ENCODE measurements at regions not wholly inside any gene's neighbourhood (a gene's known extent, or its start where the extent isn't known, plus 50 kb on each side); places are given as distances from the start of the nearest gene placed in this dataset.
A peak's percentile ranks its signal among the peaks of the same experiment; 100 is the strongest.

DNA sequence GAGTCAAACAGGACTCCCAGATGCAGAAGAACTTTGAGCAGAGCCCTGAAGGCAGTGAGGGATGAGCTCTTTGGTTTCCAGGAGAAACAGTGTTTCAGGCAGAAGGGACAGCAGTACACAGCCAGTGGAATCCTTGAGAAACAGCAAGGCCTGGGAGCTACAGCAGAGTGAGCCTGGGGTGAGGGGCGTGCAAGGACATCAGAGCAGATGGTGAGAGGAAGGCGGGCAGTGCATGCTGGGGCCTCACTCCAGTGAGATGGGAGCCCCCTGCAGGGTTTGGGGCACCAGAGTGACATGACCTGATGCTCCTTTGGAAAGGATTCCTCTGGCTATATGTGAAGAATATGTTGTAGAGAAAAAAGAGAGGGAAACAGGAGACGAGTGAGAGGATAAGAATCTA is 98.1 kb upstream of the EGFL6 start:
- CTCF ChIA-PET = interaction anchor here (0.7 to 1.7 kb wide), 2 partner anchors 17 to 576 kb away, joined by 3 to 4 read pairs; no protein-coding TSS in a partner anchor
- WGBS (ENCODE audit: low lambda C conversion rate) = 86% methylated on average over 3 of the region's 3 CpGs

DNA sequence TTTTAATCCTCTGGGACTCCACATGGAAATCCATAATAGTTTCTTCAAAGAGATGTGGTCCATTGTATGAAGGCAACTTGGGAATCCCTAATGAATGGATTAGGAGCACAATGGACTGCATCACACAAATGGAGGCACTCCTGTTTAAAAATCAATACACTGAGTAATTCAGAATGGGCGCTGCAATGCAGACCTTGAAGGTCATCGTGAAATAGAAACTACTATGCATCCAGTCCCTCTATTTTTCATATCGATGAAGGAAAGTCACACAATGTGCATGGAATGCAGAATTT is 98.8 kb upstream of the EGFL6 start:
- Histone ChIP-seq H3K79me2 (ENCODE audit: insufficient read depth) (no peaks in the 10 kb centered on the region), H3K9me2 (no peaks in the 10 kb centered on the region), H3K4me3 (ENCODE audit: low read depth in 2 of 2, low read length in 1 of 2) (no peak overlapping the region), H3K4me1 (ENCODE audit: control insufficient read depth in 1 of 2, insufficient read depth in 2 of 2, low read depth in 1 of 2, low read length in 1 of 2) (peaks cover 0 to 6% of the 10 kb centered on the region in 2 experiments; a peak in 3 of 4 replicates), H3K9ac (no peak overlapping the region), H3K4me2 (0 out of 2 replicates have a peak overlapping the region, but pooled peaks have one; percentile 23), H4K20me1 (ENCODE audit: insufficient read depth) (no peaks in the 10 kb centered on the region), H3K36me3 (replicated peaks in 1 of 2; ENCODE audit: control insufficient read depth in 1 of 2, insufficient read depth in 2 of 2, low read length in 1 of 2) (no peaks in the 10 kb centered on the region), H3K9me3 (no peaks in the 10 kb centered on the region), H3K27me3 (ENCODE audit: insufficient read depth) (no peaks in the 10 kb centered on the region), H3K27ac (ENCODE audit: low read depth in 2 of 2, low read length in 1 of 2) (peak overlapping the region; percentile 68 to 85; a peak in 3 of 4 replicates), H2AFZ (ENCODE audit: low read depth) (no peak overlapping the region), H3F3A (replicated peaks; ENCODE audit: insufficient read depth) (peaks cover 12% of the 10 kb centered on the region)
- no peak for DNase-seq
- 70% methylated on average over 3 of the region's 3 CpGs for WGBS (ENCODE audit: low lambda C conversion rate)
- TF ChIP-seq SMC3 (IDR thresholded peaks at IDR 0.05; ENCODE audit: low read depth, low read length) = no peak
- TF ChIP-seq YY1 (IDR thresholded peaks at IDR 0.05; ENCODE audit: low read depth) = 0 out of 2 replicates have a peak, but pooled peaks have one; percentile 16
- ChIA-PET CTCF (interaction anchor here (1.7 kb wide), 1 partner anchor 17 kb away, joined by 4 read pairs; no protein-coding TSS in a partner anchor), POLR2A (no interaction called here)

More for the DNA sequence above, 98.1 kb upstream of the EGFL6 start:
- no peaks in the 10 kb centered on the region for H4K20me1 ChIP-seq (ENCODE audit: insufficient read depth)
- H3K27ac ChIP-seq (ENCODE audit: low read depth in 2 of 2, low read length in 1 of 2) = peak overlapping the region; percentile 68 to 85; a peak in 3 of 4 replicates
- no peak for DNase-seq
- H3K4me3 ChIP-seq (ENCODE audit: low read depth in 2 of 2, low read length in 1 of 2) = no peak overlapping the region
- H3K9ac ChIP-seq = no peak overlapping the region
- no peaks in the 10 kb centered on the region for H3K36me3 ChIP-seq (replicated peaks in 1 of 2; ENCODE audit: control insufficient read depth in 1 of 2, insufficient read depth in 2 of 2, low read length in 1 of 2)
- H2AFZ ChIP-seq (ENCODE audit: low read depth) = peak overlapping the region; percentile 25; the same call in 1 of the 2 replicates
- POLR2A ChIA-PET = no interaction called here
- H3K9me2 ChIP-seq = no peaks in the 10 kb centered on the region
- 0 out of 2 replicates have a peak overlapping the region, but pooled peaks have one; percentile 23 for H3K4me2 ChIP-seq
- H3K27me3 ChIP-seq (ENCODE audit: insufficient read depth) = no peaks in the 10 kb centered on the region
- peaks cover 0 to 6% of the 10 kb centered on the region in 2 experiments; a peak in 3 of 4 replicates for H3K4me1 ChIP-seq (ENCODE audit: control insufficient read depth in 1 of 2, insufficient read depth in 2 of 2, low read depth in 1 of 2, low read length in 1 of 2)
- no peaks in the 10 kb centered on the region for H3K9me3 ChIP-seq
- no peaks in the 10 kb centered on the region for H3K79me2 ChIP-seq (ENCODE audit: insufficient read depth)
- peaks cover 12% of the 10 kb centered on the region for H3F3A ChIP-seq (replicated peaks; ENCODE audit: insufficient read depth)
- TF ChIP-seq TEAD4 (IDR thresholded peaks at IDR 0.05; ENCODE audit: borderline replicate concordance, insufficient read depth) (no peak), TAF1 (IDR thresholded peaks at IDR 0.05; ENCODE audit: borderline replicate concordance, low read depth, low read length) (no peak), NFIC (IDR thresholded peaks at IDR 0.05; ENCODE audit: borderline replicate concordance) (no peak), IRF3 (IDR thresholded peaks at IDR 0.05; ENCODE audit: low read depth, low read length) (no peak), EZH2phosphoT487 (IDR thresholded peaks at IDR 0.05; ENCODE audit: borderline replicate concordance, low read depth) (no peak), MXI1 (IDR thresholded peaks at IDR 0.05; ENCODE audit: low read depth, low read length) (no peak), CTCF (IDR thresholded peaks at IDR 0.05) (no peak), POLR2AphosphoS5 (IDR thresholded peaks at IDR 0.05; ENCODE audit: low read depth, low read length) (no peak), CHD2 (IDR thresholded peaks at IDR 0.05; ENCODE audit: low read length, partially characterized antibody) (no peak), EP300 (IDR thresholded peaks at IDR 0.05; ENCODE audit: borderline replicate concordance in 1 of 2, low read depth in 1 of 2, low read length in 1 of 2) (no peak)
